ENCODE measurements at regions not wholly inside any gene's neighbourhood (a gene's known extent, or its start where the extent isn't known, plus 50 kb on each side); places are given as distances from the start of the nearest gene placed in this dataset.

GRCh38 chr12:124493809-124494750, 73.3 kb downstream of the NCOR2 start:
- peak overlapping the region; percentile 70 for H3K4me2 ChIP-seq (ENCODE audit: control insufficient read depth, insufficient read depth)
- POLR2A ChIA-PET: interaction anchor here (0.9 to 1.4 kb wide), 7 partner anchors 11 to 428 kb away, joined by 3 to 15 read pairs (median 4); no protein-coding TSS in a partner anchor
- no peaks in the 10 kb centered on the region for H4K20me1 ChIP-seq (ENCODE audit: control insufficient read depth, insufficient read depth)
- FAIRE-seq (peak; percentile 98), DNase-seq (ENCODE audit: low read depth, low spot score) (peak; percentile 86), ATAC-seq (peak; percentile 96)
- SMC1A ChIA-PET (ENCODE audit: uncharacterized antibody, unreplicated experiment): interaction anchor here (0.9 to 2.6 kb wide), 14 partner anchors 10 to 272 kb away, joined by 3 to 18 read pairs (median 5); no protein-coding TSS in a partner anchor
- H3K36me3 ChIP-seq (ENCODE audit: control insufficient read depth in 2 of 2, insufficient read depth in 2 of 2, low read length in 1 of 2): peaks cover 15 to 23% of the 10 kb centered on the region in 2 experiments
- peaks cover 62% of the 10 kb centered on the region for H3K4me1 ChIP-seq (ENCODE audit: control insufficient read depth, insufficient read depth, low read length)
- intact Hi-C loops (cut with micrococcal nuclease; ENCODE audit: unreplicated experiment) (loop anchor here (2.0 to 5.0 kb wide), 3 partner anchors 13 to 53 kb away; no protein-coding TSS in a partner anchor), in situ Hi-C loops (cut with MboI) (no loop called here)
- H3K4me3 ChIP-seq: peak overlapping the region; percentile 38; the same call in 1 of the 2 replicates
- BruUV-seq (replicated peaks): TSS peak; percentile 34
- whole genome bisulfite sequencing (ENCODE audit: insufficient coverage, insufficient replicate concordance, low lambda C conversion rate, missing lambda C conversion rate): 9% methylated on average over 27 of the region's 27 CpGs
- CTCF ChIA-PET: interaction anchor here (0.7 to 2.2 kb wide), 11 partner anchors 12 to 281 kb away, joined by 3 to 7 read pairs (median 4); no protein-coding TSS in a partner anchor
- no peaks in the 10 kb centered on the region for H3K27me3 ChIP-seq (replicated peaks in 1 of 2; ENCODE audit: control insufficient read depth in 2 of 2, insufficient read depth in 2 of 2, low read length in 1 of 2)
- RAD21 ChIA-PET (ENCODE audit: unreplicated experiment): interaction anchor here (0.6 to 2.2 kb wide), 23 partner anchors 9 to 1036 kb away, joined by 3 to 18 read pairs (median 4); partner anchors contain the start of gene SNRNP35
- H3K9ac ChIP-seq (ENCODE audit: control insufficient read depth, insufficient read depth, low read length): peak overlapping the region; percentile 49
- H3K79me2 ChIP-seq (ENCODE audit: control insufficient read depth, insufficient read depth, low read length): peaks cover 74% of the 10 kb centered on the region
- H3K27ac ChIP-seq (ENCODE audit: control insufficient read depth, insufficient read depth): peak overlapping the region; percentile 91
- H3K9me3 ChIP-seq (replicated peaks; ENCODE audit: control insufficient read depth, insufficient read depth, low read length): no peaks in the 10 kb centered on the region
- H2AFZ ChIP-seq (ENCODE audit: control insufficient read depth, low read depth, low read length): no peak overlapping the region
- TF ChIP-seq HCFC1 (IDR thresholded peaks at IDR 0.05; ENCODE audit: low read length) (0 out of 2 replicates have a peak, but pooled peaks have one; percentile 21), ZNF207 (IDR thresholded peaks at IDR 0.05; ENCODE audit: borderline replicate concordance) (0 out of 2 replicates have a peak, but pooled peaks have one; percentile 37), USF2 (IDR thresholded peaks at IDR 0.05; ENCODE audit: borderline replicate concordance, low read depth, low read length) (no peak; the same call in 1 of the 2 replicates), POLR2AphosphoS5 (IDR thresholded peaks at IDR 0.05; ENCODE audit: low read length) (peak; percentile 81), RUNX3 (IDR thresholded peaks at IDR 0.05; ENCODE audit: low read length) (peak; percentile 80), ZBED1 (IDR thresholded peaks at IDR 0.05; ENCODE audit: borderline replicate concordance) (no peak; the same call in 1 of the 2 replicates), SMARCA5 (IDR thresholded peaks at IDR 0.05) (peak; percentile 52), EP300 (IDR thresholded peaks at IDR 0.05; ENCODE audit: borderline replicate concordance in 1 of 2, control insufficient read depth in 1 of 2, low read depth in 2 of 2, low read length in 2 of 2) (peak; percentile 63 to 84; a peak in 3 of 4 replicates), MEF2A (IDR thresholded peaks at IDR 0.05; ENCODE audit: insufficient read depth, low read depth, low read length) (peak; percentile 69; the same call in 1 of the 2 replicates), POLR2A (IDR thresholded peaks at IDR 0.05; ENCODE audit: low read depth, low read length) (peak; percentile 91), RELA (IDR thresholded peaks at IDR 0.05; ENCODE audit: borderline replicate concordance, partially characterized antibody) (peak; percentile 67), POU2F2 (IDR thresholded peaks at IDR 0.05; ENCODE audit: borderline replicate concordance, low read depth, low read length) (peak; percentile 99), PAX5 (IDR thresholded peaks at IDR 0.05; ENCODE audit: borderline replicate concordance, low read depth, low read length) (peak; percentile 90; the same call in 1 of the 2 replicates), RAD51 (IDR thresholded peaks at IDR 0.05) (0 out of 2 replicates have a peak, but pooled peaks have one; percentile 9), CBFB (IDR thresholded peaks at IDR 0.05; ENCODE audit: low read depth) (peak; percentile 38; the same call in 1 of the 2 replicates), ZNF622 (IDR thresholded peaks at IDR 0.05) (no peak), BCL3 (IDR thresholded peaks at IDR 0.05; ENCODE audit: borderline replicate concordance, insufficient read depth, low read depth, low read length, poor library complexity, severe bottlenecking) (peak; percentile 79), SUPT20H (IDR thresholded peaks at IDR 0.05; ENCODE audit: borderline replicate concordance, control insufficient read depth, low read depth, low read length) (no peak), NR2C1 (IDR thresholded peaks at IDR 0.05) (peak; percentile 38; the same call in 1 of the 2 replicates)
- TF ChIP-seq, protein P1, sequence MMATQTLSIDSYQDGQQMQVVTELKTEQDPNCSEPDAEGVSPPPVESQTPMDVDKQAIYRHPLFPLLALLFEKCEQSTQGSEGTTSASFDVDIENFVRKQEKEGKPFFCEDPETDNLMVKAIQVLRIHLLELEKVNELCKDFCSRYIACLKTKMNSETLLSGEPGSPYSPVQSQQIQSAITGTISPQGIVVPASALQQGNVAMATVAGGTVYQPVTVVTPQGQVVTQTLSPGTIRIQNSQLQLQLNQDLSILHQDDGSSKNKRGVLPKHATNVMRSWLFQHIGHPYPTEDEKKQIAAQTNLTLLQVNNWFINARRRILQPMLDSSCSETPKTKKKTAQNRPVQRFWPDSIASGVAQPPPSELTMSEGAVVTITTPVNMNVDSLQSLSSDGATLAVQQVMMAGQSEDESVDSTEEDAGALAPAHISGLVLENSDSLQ (IDR thresholded peaks at IDR 0.05): peak; percentile 44

Data from GM12878 (cell line).